Heart right ventricle (tissue), 16 donors: ENCODE measurements at regions not wholly inside any gene's neighbourhood (a gene's known extent, or its start where the extent isn't known, plus 50 kb on each side); places are given as distances from the start of the nearest gene placed in this dataset.

Experiments used
- ATAC-seq, 8 donors: fragments of 200-7000 bp; cut with Tn5 transposase; one replicate each; pipeline ENCODE4 v1.9.1; 2020; ENCODE audit warnings: mild to moderate bottlenecking in 8 of 8, moderate library complexity in 8 of 8, moderate number of reproducible peaks in 1 of 8
- DNase-seq, 2 donors: peaks; one replicate each; pipeline ENCODE4 v3.0.0-alpha.2; 2020
- H3K27ac ChIP-seq, 10 donors: fragments of 200-600 bp; sonication (generic) in 2 of 10; one replicate each; pipeline versions ENCODE4 v1.5.0 to v1.8.0; 2020 to 2022; ENCODE audit warnings: mild to moderate bottlenecking in 3 of 10
- H3K27me3 ChIP-seq, 7 donors: fragments of 200-600 bp; one replicate each; pipeline ENCODE4 v1.8.0; 2021 to 2022; ENCODE audit warnings: mild to moderate bottlenecking in 2 of 7
- H3K36me3 ChIP-seq, 9 donors: fragments of 200-600 bp; sonication (generic) in 1 of 9; one replicate each; pipeline versions ENCODE4 v1.5.0 to v1.8.0; 2020 to 2022; ENCODE audit warnings: mild to moderate bottlenecking in 2 of 9
- H3K4me1 ChIP-seq, 9 donors: fragments of 200-600 bp; sonication (generic) in 1 of 9; one replicate each; pipeline versions ENCODE4 v1.5.0 to v1.8.0; 2020 to 2022; ENCODE audit warnings: mild to moderate bottlenecking in 4 of 9
- H3K4me3 ChIP-seq, 10 donors: fragments of 200-600 bp; sonication (generic) in 2 of 10; one replicate each; pipeline versions ENCODE4 v1.5.0 to v1.8.0; 2020 to 2022; ENCODE audit warnings: mild to moderate bottlenecking in 7 of 10, moderate library complexity in 2 of 10
- H3K9me3 ChIP-seq, 11 donors: fragments of 200-600 bp in 10 of 11; sonication (generic) in 2 of 11; one replicate each; pipeline versions ENCODE4 v1.5.0 to v1.8.0; 2013 to 2022; ENCODE audit warnings: mild to moderate bottlenecking in 2 of 11, control low read depth in 1 of 11, moderate library complexity in 1 of 11
- CTCF ChIP-seq, 9 donors: fragments of 200-600 bp; sonication (generic) in 2 of 9; IDR thresholded peaks; one replicate each; pipeline versions ENCODE4 v1.5.0 to v1.8.0; 2021 to 2022; ENCODE audit warnings: antibody characterized with exemption in 9 of 9, mild to moderate bottlenecking in 5 of 9, moderate library complexity in 1 of 9
- WGBS, 2 donors: extraction: QIAGEN DNeasy Blood & Tissue Kit; methylation state at CpG; one replicate each; pipeline ENCODE4 v1.1.7; 2013; ENCODE audit warnings: inconsistent platforms in 1 of 2; 5-methylcytosine and 5-hydroxymethylcytosine counted together
- intact Hi-C, 10 donors: fragments of 100-400 bp; cut with DNase I; formaldehyde crosslinking; loops; one replicate each; pipeline versions ENCODE4 v1.11.1 to v1.14.2; 2022
- donor health status: Arrhythmogenic right ventricular cardiomyopathy.
- donor health status: ischemic (EF 13 %, LVEDD 7.1; RV severe dilation, severe dysfunction).
- donor health status: healthy with polysubstance abuse.
- donor health status: DM: no; HTN: yes; CAD: no.
- donor health status: DM: no; HTN: no; CAD: no.
- donor health status: ischemic (EF 25% LVEDD 6.9; RV normal size, moderate dysfunction).
- donor health status: ischemic (EF 25% LVEDD 5.7; RV mildly dilated, moderate dysfunction).
- donor health status: healthy.
- donor health status: DM: yes; HTN: yes; CAD: no.
- donor health status: Ischemic cardiomyopathy.
- donor health status: ischemic (EF 35%, LVEDD 5.7; RV mildly dilated, moderate dysfunction).
- donor health status: nonischemic (EF 11% LVEDD 7.7; RV severe dilation, severe dysfunction).
- donor health status: DM: yes; HTN: yes; CAD: no.
- donor health status: PGD.
- donor health status: ischemic (EF 29% LVEDD 5.4; RV normal size, mild dysfunction).
- donor health status: nonischemic (EF 23%, LVEDD 6.1; RV moderate dilation, normal function).

DNA sequence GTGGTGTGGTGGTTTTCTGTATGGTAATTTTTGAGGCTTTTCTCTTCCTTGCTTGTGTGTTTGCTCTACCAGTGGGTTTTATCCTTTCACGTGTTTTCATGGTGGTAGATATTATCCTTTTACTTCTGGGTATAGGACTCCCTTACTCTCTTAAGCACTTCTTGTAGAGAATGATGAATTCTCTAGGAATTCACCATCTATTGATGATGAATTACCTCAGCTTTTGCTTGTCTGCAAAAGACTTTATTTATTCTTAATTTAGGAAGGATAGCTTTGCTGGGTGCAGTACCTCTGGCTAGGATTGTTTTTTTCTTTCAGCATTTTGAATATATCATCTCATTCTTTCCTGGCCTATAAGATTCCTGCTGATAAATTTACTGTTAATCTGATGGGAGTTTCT is 415.3 kb downstream of the PDGFC start:
- H3K27ac ChIP-seq = no peak overlapping the region
- no peak for DNase-seq
- H3K4me1 ChIP-seq = no peaks in the 10 kb centered on the region
- no peaks in the 10 kb centered on the region for H3K27me3 ChIP-seq
- intact Hi-C loops = no loop called here
- no peak for TF ChIP-seq CTCF (IDR thresholded peaks at IDR 0.05)
- ATAC-seq = no peak
- H3K9me3 ChIP-seq = peaks cover 0 to 10% (median 0%) of the 10 kb centered on the region in 11 donors
- no peak overlapping the region for H3K4me3 ChIP-seq
- 81 to 90% methylated on average over 1 of the region's 1 CpG for WGBS, 2 donors
- H3K36me3 ChIP-seq = no peaks in the 10 kb centered on the region

GRCh38 chr4:156553659-156554058 is 417.9 kb downstream of the PDGFC start:
- Histone ChIP-seq H3K4me1 (no peaks in the 10 kb centered on the region), H3K4me3 (no peak overlapping the region), H3K36me3 (no peaks in the 10 kb centered on the region), H3K27me3 (no peaks in the 10 kb centered on the region), H3K9me3 (peaks cover 0 to 10% (median 0%) of the 10 kb centered on the region in 11 donors), H3K27ac (no peak overlapping the region)
- intact Hi-C loops = no loop called here
- TF ChIP-seq CTCF (IDR thresholded peaks at IDR 0.05) = no peak
- no peak for DNase-seq
- 67 to 74% methylated on average over 1 of the region's 1 CpG for WGBS, 2 donors
- no peak for ATAC-seq

DNA sequence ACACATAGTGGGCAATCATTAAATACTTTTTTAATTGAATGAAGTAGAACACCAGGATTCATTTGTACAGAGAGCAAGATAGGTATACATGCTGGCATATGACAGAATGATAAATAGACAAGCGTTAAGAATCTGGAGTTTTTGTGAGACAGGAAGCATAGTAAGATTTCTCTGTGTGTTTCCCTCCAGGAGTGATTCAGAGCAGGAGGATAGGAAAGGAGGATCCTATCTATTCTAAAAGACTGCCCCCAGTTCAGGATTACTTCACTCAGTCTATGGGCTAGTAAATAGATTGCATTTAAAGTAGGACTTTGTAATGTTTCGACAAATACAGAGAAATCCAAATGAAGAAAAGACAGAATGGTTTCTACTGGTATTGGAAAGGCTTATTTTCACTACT is 423.7 kb downstream of the PDGFC start:
- H3K27ac ChIP-seq = no peak overlapping the region
- DNase-seq (no peak), ATAC-seq (no peak)
- H3K27me3 ChIP-seq = no peaks in the 10 kb centered on the region
- WGBS, 2 donors = 75 to 82% methylated on average over 2 of the region's 2 CpGs
- no peak overlapping the region for H3K4me3 ChIP-seq
- peaks cover 0 to 10% (median 0%) of the 10 kb centered on the region in 11 donors for H3K9me3 ChIP-seq
- no peaks in the 10 kb centered on the region for H3K36me3 ChIP-seq
- intact Hi-C loops = no loop called here
- TF ChIP-seq CTCF (IDR thresholded peaks at IDR 0.05) = no peak
- peaks cover 0 to 14% (median 0%) of the 10 kb centered on the region in 9 donors for H3K4me1 ChIP-seq

GRCh38 chr4:156547439-156547838 is 424.2 kb downstream of the PDGFC start:
- Histone ChIP-seq H3K4me3 (no peak overlapping the region), H3K27me3 (no peaks in the 10 kb centered on the region), H3K36me3 (no peaks in the 10 kb centered on the region), H3K9me3 (peaks cover 0 to 10% (median 0%) of the 10 kb centered on the region in 11 donors), H3K4me1 (peaks cover 0 to 14% (median 0%) of the 10 kb centered on the region in 9 donors), H3K27ac (no peak overlapping the region)
- ATAC-seq (no peak), DNase-seq (no peak)
- WGBS, 2 donors = 64 to 75% methylated on average over 2 of the region's 2 CpGs
- intact Hi-C loops = no loop called here
- no peak for TF ChIP-seq CTCF (IDR thresholded peaks at IDR 0.05)
